ENCODE measurements at regions not wholly inside any gene's neighbourhood (a gene's known extent, or its start where the extent isn't known, plus 50 kb on each side); places are given as distances from the start of the nearest gene placed in this dataset.

GRCh38 chr2:71795486-71795885, 342.1 kb downstream of the DYSF start:
- no peaks in the 10 kb centered on the region for H3K36me3 ChIP-seq (ENCODE audit: insufficient read depth, low read length)
- no peaks in the 10 kb centered on the region for H3K9me3 ChIP-seq (ENCODE audit: low read length)
- no peak overlapping the region for H3K4me2 ChIP-seq (ENCODE audit: low read length)
- H3K9me2 ChIP-seq (ENCODE audit: insufficient read depth, low read length): no peaks in the 10 kb centered on the region
- H2AFZ ChIP-seq (ENCODE audit: low read depth, low read length): no peak overlapping the region
- H4K20me1 ChIP-seq (ENCODE audit: insufficient read depth): no peaks in the 10 kb centered on the region
- no peak overlapping the region for H3K9ac ChIP-seq (ENCODE audit: low read length)
- no peaks in the 10 kb centered on the region for H3K79me2 ChIP-seq (replicated peaks; ENCODE audit: insufficient read depth, low read length)
- TF ChIP-seq REST (IDR thresholded peaks at IDR 0.05; ENCODE audit: borderline replicate concordance) (no peak), MXI1 (conservative IDR thresholded peaks at IDR 0.05; ENCODE audit: poor library complexity, severe bottlenecking) (no peak), RAD21 (conservative IDR thresholded peaks at IDR 0.05) (no peak), SMC3 (conservative IDR thresholded peaks at IDR 0.05; ENCODE audit: poor library complexity) (no peak), POLR2AphosphoS5 (IDR thresholded peaks at IDR 0.05) (no peak), CTCF (IDR thresholded peaks at IDR 0.05; ENCODE audit: poor library complexity, severe bottlenecking) (no peak), EP300 (conservative IDR thresholded peaks at IDR 0.05; ENCODE audit: poor library complexity, severe bottlenecking) (no peak), TAF1 (IDR thresholded peaks at IDR 0.05; ENCODE audit: low read depth) (no peak), EZH2 (IDR thresholded peaks at IDR 0.05; ENCODE audit: borderline replicate concordance, insufficient read depth, low read length, poor library complexity, severe bottlenecking) (no peak)
- no peaks in the 10 kb centered on the region for H3K27me3 ChIP-seq (ENCODE audit: insufficient read depth, low read depth, low read length)
- H3K27ac ChIP-seq (ENCODE audit: low read length): no peak overlapping the region
- no peak overlapping the region for H3K4me3 ChIP-seq (ENCODE audit: low read length)
- H3F3A ChIP-seq (ENCODE audit: insufficient read depth, low read length, poor library complexity, severe bottlenecking): no peaks in the 10 kb centered on the region

GRCh38 chr2:71794611-71795010, 341.2 kb downstream of the DYSF start:
- TF ChIP-seq MXI1 (conservative IDR thresholded peaks at IDR 0.05; ENCODE audit: poor library complexity, severe bottlenecking) (no peak), POLR2AphosphoS5 (IDR thresholded peaks at IDR 0.05) (no peak), REST (IDR thresholded peaks at IDR 0.05; ENCODE audit: borderline replicate concordance) (no peak), TAF1 (IDR thresholded peaks at IDR 0.05; ENCODE audit: low read depth) (no peak), CTCF (IDR thresholded peaks at IDR 0.05; ENCODE audit: poor library complexity, severe bottlenecking) (no peak), RAD21 (conservative IDR thresholded peaks at IDR 0.05) (no peak), EZH2 (IDR thresholded peaks at IDR 0.05; ENCODE audit: borderline replicate concordance, insufficient read depth, low read length, poor library complexity, severe bottlenecking) (no peak), EP300 (conservative IDR thresholded peaks at IDR 0.05; ENCODE audit: poor library complexity, severe bottlenecking) (no peak), SMC3 (conservative IDR thresholded peaks at IDR 0.05; ENCODE audit: poor library complexity) (no peak)

More at GRCh38 chr2:71794611-71795010, 341.2 kb downstream of the DYSF start:
- no peaks in the 10 kb centered on the region for H4K20me1 ChIP-seq (ENCODE audit: insufficient read depth)
- no peak overlapping the region for H3K27ac ChIP-seq (ENCODE audit: low read length)
- no peak overlapping the region for H3K4me3 ChIP-seq (ENCODE audit: low read length)
- no peaks in the 10 kb centered on the region for H3K36me3 ChIP-seq (ENCODE audit: insufficient read depth, low read length)
- H3K9me3 ChIP-seq (ENCODE audit: low read length): no peaks in the 10 kb centered on the region
- no peaks in the 10 kb centered on the region for H3F3A ChIP-seq (ENCODE audit: insufficient read depth, low read length, poor library complexity, severe bottlenecking)
- no peak overlapping the region for H3K4me2 ChIP-seq (ENCODE audit: low read length)
- H3K9me2 ChIP-seq (ENCODE audit: insufficient read depth, low read length): no peaks in the 10 kb centered on the region
- no peak overlapping the region for H2AFZ ChIP-seq (ENCODE audit: low read depth, low read length)
- no peak overlapping the region for H3K9ac ChIP-seq (ENCODE audit: low read length)
- no peaks in the 10 kb centered on the region for H3K79me2 ChIP-seq (replicated peaks; ENCODE audit: insufficient read depth, low read length)
- H3K27me3 ChIP-seq (ENCODE audit: insufficient read depth, low read depth, low read length): no peaks in the 10 kb centered on the region

All from neural cell (in vitro differentiated cells).